Activated T-cell treated with anti-CD3 and anti-CD28 coated beads, Interleukin-2, amount 50 U/mL, for 24 hours (primary cell): ENCODE measurements at regions not wholly inside any gene's neighbourhood (a gene's known extent, or its start where the extent isn't known, plus 50 kb on each side); places are given as distances from the start of the nearest gene placed in this dataset.
"Not testable (repeated sequence)": the region's sequence is repeated elsewhere in the genome, so short reads cannot be mapped to it uniquely, and the experiment has no call there.

Experiments
- DNase-seq: peaks from one replicate; pipeline ENCODE4 v3.0.0-alpha.2; 2020
- H3K27ac Mint-ChIP-seq: 2 replicates; pipeline ENCODE4 v1.8.0; 2020; ENCODE audit warnings: mild to moderate bottlenecking, mixed read lengths
- H3K27me3 Mint-ChIP-seq: 2 replicates; pipeline ENCODE4 v1.8.0; 2020; ENCODE audit warnings: mixed read lengths
- H3K36me3 Mint-ChIP-seq: 2 replicates; pipeline ENCODE4 v1.8.0; 2020; ENCODE audit warnings: low read depth, mixed read lengths
- H3K4me1 Mint-ChIP-seq: 2 replicates; pipeline ENCODE4 v1.8.0; 2020; ENCODE audit warnings: low read depth, mixed read lengths
- H3K4me3 Mint-ChIP-seq: 2 replicates; pipeline ENCODE4 v1.8.0; 2020; ENCODE audit warnings: mild to moderate bottlenecking, moderate library complexity, mixed read lengths
- H3K9me3 Mint-ChIP-seq: 2 replicates; pipeline ENCODE4 v1.8.0; 2020; ENCODE audit warnings: mixed read lengths

- DNase-seq = no peak
- Mint-ChIP-seq H3K36me3 (no peaks in the 10 kb centered on the region), H3K4me1 (peaks cover 2% of the 10 kb centered on the region), H3K27me3 (peaks cover 8% of the 10 kb centered on the region), H3K9me3 (no peaks in the 10 kb centered on the region), H3K27ac (no peak overlapping the region), H3K4me3 (no peak overlapping the region)
Measured at GRCh38 chr11:12585861-12586260, 88.4 kb upstream of the TEAD1 start.

GRCh38 chr11:12587333-12587991 lies 86.8 kb upstream of the TEAD1 start:
- H3K36me3 Mint-ChIP-seq = no peaks in the 10 kb centered on the region
- no peak for DNase-seq

GRCh38 chr11:12591706-12592105 lies 82.5 kb upstream of the TEAD1 start:
- peaks cover 2% of the 10 kb centered on the region for H3K9me3 Mint-ChIP-seq
- H3K27me3 Mint-ChIP-seq = peaks cover 7% of the 10 kb centered on the region
- peaks cover 2% of the 10 kb centered on the region for H3K4me1 Mint-ChIP-seq

More at GRCh38 chr11:12587333-12587991, 86.8 kb upstream of the TEAD1 start:
- no peaks in the 10 kb centered on the region for H3K9me3 Mint-ChIP-seq
- peaks cover 2% of the 10 kb centered on the region for H3K4me1 Mint-ChIP-seq
- no peak overlapping the region for H3K4me3 Mint-ChIP-seq
- no peak overlapping the region for H3K27ac Mint-ChIP-seq
- peaks cover 4% of the 10 kb centered on the region for H3K27me3 Mint-ChIP-seq

GRCh38 chr11:12592283-12592682 lies 81.9 kb upstream of the TEAD1 start:
- H3K4me3 Mint-ChIP-seq = no peak overlapping the region

More at GRCh38 chr11:12591706-12592105, 82.5 kb upstream of the TEAD1 start:
- Mint-ChIP-seq H3K27ac (no peak overlapping the region), H3K36me3 (no peaks in the 10 kb centered on the region), H3K4me3 (no peak overlapping the region)
- no peak for DNase-seq

GRCh38 chr11:12595089-12595847 lies 79.0 kb upstream of the TEAD1 start:
- DNase-seq, H3K27me3 Mint-ChIP-seq: not testable (repeated sequence)

More at GRCh38 chr11:12592283-12592682, 81.9 kb upstream of the TEAD1 start:
- Mint-ChIP-seq H3K36me3 (no peaks in the 10 kb centered on the region), H3K27ac (no peak overlapping the region), H3K4me1 (peaks cover under 1% of the 10 kb centered on the region), H3K27me3 (peaks cover 7% of the 10 kb centered on the region), H3K9me3 (peaks cover 2% of the 10 kb centered on the region)
- DNase-seq = no peak

GRCh38 chr11:12598330-12599256 lies 75.6 kb upstream of the TEAD1 start:
- Mint-ChIP-seq H3K9me3 (peaks cover 2% of the 10 kb centered on the region), H3K36me3 (no peaks in the 10 kb centered on the region), H3K4me1 (peaks cover 15% of the 10 kb centered on the region), H3K4me3 (no peak overlapping the region), H3K27ac (no peak overlapping the region), H3K27me3 (peaks cover 21% of the 10 kb centered on the region)
- DNase-seq = no peak

More at GRCh38 chr11:12595089-12595847, 79.0 kb upstream of the TEAD1 start:
- H3K9me3 Mint-ChIP-seq, H3K36me3 Mint-ChIP-seq, H3K4me3 Mint-ChIP-seq, H3K27ac Mint-ChIP-seq: not testable (repeated sequence)
- peaks cover 15% of the 10 kb centered on the region for H3K4me1 Mint-ChIP-seq

- no peak overlapping the region for H3K27ac Mint-ChIP-seq
- H3K36me3 Mint-ChIP-seq = no peaks in the 10 kb centered on the region
- H3K9me3 Mint-ChIP-seq = peaks cover 2% of the 10 kb centered on the region
- H3K27me3 Mint-ChIP-seq = peaks cover 27% of the 10 kb centered on the region
- DNase-seq = peak; percentile 67
- H3K4me3 Mint-ChIP-seq = no peak overlapping the region
- peaks cover 15% of the 10 kb centered on the region for H3K4me1 Mint-ChIP-seq
Measured at GRCh38 chr11:12599408-12600143, 74.6 kb upstream of the TEAD1 start.

GRCh38 chr11:12600829-12601228 lies 73.4 kb upstream of the TEAD1 start:
- Mint-ChIP-seq H3K4me1 (peaks cover 15% of the 10 kb centered on the region), H3K9me3 (no peaks in the 10 kb centered on the region), H3K4me3 (no peak overlapping the region), H3K27ac (no peak overlapping the region), H3K27me3 (peaks cover 31% of the 10 kb centered on the region), H3K36me3 (no peaks in the 10 kb centered on the region)
- no peak for DNase-seq

GRCh38 chr11:12602421-12602820 lies 71.8 kb upstream of the TEAD1 start:
- Mint-ChIP-seq H3K27me3 (peaks cover 42% of the 10 kb centered on the region), H3K4me1 (peaks cover 15% of the 10 kb centered on the region), H3K9me3 (no peaks in the 10 kb centered on the region), H3K27ac (no peak overlapping the region), H3K4me3 (no peak overlapping the region), H3K36me3 (no peaks in the 10 kb centered on the region)
- no peak for DNase-seq

- peaks cover 4% of the 10 kb centered on the region for H3K9me3 Mint-ChIP-seq
- peaks cover 10% of the 10 kb centered on the region for H3K4me1 Mint-ChIP-seq
- H3K36me3 Mint-ChIP-seq = no peaks in the 10 kb centered on the region
- no peak overlapping the region for H3K27ac Mint-ChIP-seq
- peaks cover 48% of the 10 kb centered on the region for H3K27me3 Mint-ChIP-seq
- no peak for DNase-seq
- no peak overlapping the region for H3K4me3 Mint-ChIP-seq
Measured at GRCh38 chr11:12603143-12604088, 70.8 kb upstream of the TEAD1 start.

GRCh38 chr11:12604557-12605153 lies 69.6 kb upstream of the TEAD1 start:
- Mint-ChIP-seq H3K9me3 (peaks cover 4% of the 10 kb centered on the region), H3K4me3 (no peak overlapping the region), H3K4me1 (no peaks in the 10 kb centered on the region), H3K27ac (no peak overlapping the region), H3K27me3 (peaks cover 45% of the 10 kb centered on the region), H3K36me3 (no peaks in the 10 kb centered on the region)
- DNase-seq = no peak

- H3K36me3 Mint-ChIP-seq = no peaks in the 10 kb centered on the region
- no peak overlapping the region for H3K27ac Mint-ChIP-seq
Measured at GRCh38 chr11:12606597-12606996, 67.6 kb upstream of the TEAD1 start.

GRCh38 chr11:12608678-12609077 lies 65.5 kb upstream of the TEAD1 start:
- peaks cover 22% of the 10 kb centered on the region for H3K9me3 Mint-ChIP-seq
- not testable (repeated sequence) for DNase-seq, H3K4me1 Mint-ChIP-seq, H3K27ac Mint-ChIP-seq, H3K4me3 Mint-ChIP-seq, H3K36me3 Mint-ChIP-seq
- peaks cover 38% of the 10 kb centered on the region for H3K27me3 Mint-ChIP-seq

More at GRCh38 chr11:12606597-12606996, 67.6 kb upstream of the TEAD1 start:
- DNase-seq = no peak
- Mint-ChIP-seq H3K27me3 (peaks cover 48% of the 10 kb centered on the region), H3K4me1 (no peaks in the 10 kb centered on the region), H3K9me3 (peaks cover 13% of the 10 kb centered on the region), H3K4me3 (no peak overlapping the region)
